ENCODE measurements at regions not wholly inside any gene's neighbourhood (a gene's known extent, or its start where the extent isn't known, plus 50 kb on each side); places are given as distances from the start of the nearest gene placed in this dataset.

DNA sequence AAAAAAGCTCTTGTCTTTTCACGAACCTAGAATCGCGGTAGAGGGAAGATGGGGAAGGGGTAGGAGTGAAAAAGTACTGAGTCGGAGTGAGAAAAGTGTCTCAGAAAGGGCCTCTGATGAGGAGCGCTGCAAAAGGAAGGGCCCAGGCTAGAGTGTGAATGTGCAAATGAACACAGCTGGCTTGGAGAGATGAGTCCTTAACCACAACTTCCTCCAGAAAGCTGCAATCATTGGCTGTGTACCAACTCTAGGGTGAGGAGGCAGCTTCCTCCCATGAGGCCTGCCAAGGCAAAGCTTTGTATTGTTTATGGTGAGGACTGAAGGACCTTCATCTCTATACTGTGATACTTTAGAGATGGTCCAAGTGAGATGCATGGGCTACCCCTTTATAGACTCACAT lies 566.9 kb upstream of the ANO5 start:
- TF ChIP-seq, protein P1, sequence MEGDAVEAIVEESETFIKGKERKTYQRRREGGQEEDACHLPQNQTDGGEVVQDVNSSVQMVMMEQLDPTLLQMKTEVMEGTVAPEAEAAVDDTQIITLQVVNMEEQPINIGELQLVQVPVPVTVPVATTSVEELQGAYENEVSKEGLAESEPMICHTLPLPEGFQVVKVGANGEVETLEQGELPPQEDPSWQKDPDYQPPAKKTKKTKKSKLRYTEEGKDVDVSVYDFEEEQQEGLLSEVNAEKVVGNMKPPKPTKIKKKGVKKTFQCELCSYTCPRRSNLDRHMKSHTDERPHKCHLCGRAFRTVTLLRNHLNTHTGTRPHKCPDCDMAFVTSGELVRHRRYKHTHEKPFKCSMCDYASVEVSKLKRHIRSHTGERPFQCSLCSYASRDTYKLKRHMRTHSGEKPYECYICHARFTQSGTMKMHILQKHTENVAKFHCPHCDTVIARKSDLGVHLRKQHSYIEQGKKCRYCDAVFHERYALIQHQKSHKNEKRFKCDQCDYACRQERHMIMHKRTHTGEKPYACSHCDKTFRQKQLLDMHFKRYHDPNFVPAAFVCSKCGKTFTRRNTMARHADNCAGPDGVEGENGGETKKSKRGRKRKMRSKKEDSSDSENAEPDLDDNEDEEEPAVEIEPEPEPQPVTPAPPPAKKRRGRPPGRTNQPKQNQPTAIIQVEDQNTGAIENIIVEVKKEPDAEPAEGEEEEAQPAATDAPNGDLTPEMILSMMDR (IDR thresholded peaks at IDR 0.05) = no peak

DNA sequence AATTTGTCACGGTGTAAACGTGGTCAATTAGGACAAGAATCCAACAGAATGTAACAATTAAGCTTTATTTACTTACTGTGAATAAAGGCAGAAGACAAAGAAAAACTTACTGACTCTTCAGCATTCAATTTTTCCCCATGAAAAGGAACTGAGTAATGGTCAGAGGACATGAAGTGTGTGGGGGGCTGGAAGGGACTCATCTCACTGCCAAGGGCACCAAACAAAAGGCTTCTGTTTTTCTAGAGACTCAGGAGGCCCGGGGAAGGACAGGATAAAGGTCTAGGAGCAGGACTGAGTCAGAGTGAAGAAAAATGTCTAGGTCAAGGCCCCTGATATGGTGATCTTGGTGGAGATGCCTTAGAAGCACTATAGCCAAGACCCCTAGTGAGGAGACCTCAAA lies 564.2 kb upstream of the ANO5 start:
- TF ChIP-seq, protein P1 (IDR thresholded peaks at IDR 0.05) = no peak

DNA sequence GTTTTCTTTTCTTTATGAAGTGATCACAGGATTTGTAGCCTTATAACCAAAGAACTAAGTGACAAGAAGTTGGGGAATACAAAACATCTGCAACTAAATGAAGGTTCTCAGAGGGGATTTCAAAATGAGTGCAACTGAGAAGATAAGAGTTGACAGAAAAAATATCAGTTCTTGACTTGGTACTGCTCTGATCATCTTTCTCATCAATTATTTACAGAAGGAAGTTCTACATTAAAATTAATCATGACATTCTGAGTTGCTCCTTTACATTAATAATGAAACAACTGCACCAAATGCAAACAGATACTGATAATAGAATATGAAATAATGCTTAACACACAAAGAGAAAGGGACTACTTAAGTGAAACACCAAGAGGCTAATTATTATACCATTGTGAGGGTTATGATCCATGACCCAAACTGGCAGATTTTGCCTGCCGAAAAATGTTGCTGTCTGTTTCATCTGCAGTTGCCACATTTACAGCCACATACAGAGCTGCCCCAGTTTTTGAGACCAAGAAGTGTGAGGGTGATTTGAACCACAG lies 561.9 kb upstream of the ANO5 start:
- TF ChIP-seq, protein P1 (IDR thresholded peaks at IDR 0.05) = no peak

DNA sequence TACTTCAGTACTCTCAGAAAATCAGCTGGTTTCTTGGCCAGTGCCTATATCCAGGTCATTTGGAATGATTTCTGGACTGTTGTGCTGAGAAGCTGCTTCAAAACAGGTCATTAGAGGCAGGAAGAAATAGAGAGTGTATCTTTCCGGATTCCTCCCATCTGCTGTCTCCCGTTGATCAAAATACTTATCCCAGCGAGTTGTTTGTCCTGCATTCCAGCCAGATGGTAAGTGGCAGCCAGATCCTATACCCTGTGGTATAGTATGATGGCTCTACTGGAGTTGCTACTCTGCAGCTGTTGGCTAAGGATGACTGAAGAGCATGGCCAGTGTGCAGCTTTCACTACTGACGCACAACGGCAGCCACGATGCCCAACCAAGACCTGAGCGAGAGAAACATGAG lies 560.9 kb upstream of the ANO5 start:
- TF ChIP-seq, protein P1 (IDR thresholded peaks at IDR 0.05) = no peak

DNA sequence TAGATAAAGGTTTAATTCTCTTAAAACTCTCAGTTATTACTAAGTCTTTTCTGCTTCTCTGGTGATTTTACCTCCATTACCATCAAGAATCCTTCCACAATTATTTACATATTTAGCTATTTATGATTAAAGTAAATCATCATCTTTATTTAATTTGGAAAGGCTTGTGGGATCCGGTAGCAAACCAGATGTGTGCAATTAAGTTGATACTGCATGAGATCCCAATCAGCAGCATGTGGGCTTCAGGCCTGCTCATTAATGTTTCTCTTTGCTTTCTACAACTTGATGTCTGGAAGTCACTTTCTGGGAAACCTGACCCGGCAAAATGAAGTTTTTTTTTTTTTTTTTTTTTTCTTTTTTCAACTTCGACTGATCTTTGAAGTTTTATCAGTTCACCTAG lies 558.4 kb upstream of the ANO5 start:
- TF ChIP-seq, protein P1 (IDR thresholded peaks at IDR 0.05) = no peak

DNA sequence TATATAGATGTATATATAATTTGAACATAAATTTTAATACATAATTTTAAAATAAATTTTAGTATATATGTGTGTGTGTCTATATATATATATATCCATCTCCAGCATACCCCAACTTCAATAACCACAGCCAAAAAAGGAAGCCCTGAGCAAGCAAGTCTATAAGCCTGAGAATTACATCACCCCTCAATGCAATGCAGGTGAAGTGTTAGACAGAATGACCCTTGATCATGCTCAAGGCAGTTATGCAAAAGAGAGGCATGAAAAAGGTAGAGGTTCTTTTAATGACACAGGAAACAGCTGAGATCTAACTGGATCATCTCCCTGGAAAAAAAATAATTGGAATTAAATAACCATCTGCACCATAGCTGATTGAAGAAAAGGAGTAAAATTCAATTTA lies 557.9 kb upstream of the ANO5 start:
- TF ChIP-seq, protein P1 (IDR thresholded peaks at IDR 0.05) = no peak

DNA sequence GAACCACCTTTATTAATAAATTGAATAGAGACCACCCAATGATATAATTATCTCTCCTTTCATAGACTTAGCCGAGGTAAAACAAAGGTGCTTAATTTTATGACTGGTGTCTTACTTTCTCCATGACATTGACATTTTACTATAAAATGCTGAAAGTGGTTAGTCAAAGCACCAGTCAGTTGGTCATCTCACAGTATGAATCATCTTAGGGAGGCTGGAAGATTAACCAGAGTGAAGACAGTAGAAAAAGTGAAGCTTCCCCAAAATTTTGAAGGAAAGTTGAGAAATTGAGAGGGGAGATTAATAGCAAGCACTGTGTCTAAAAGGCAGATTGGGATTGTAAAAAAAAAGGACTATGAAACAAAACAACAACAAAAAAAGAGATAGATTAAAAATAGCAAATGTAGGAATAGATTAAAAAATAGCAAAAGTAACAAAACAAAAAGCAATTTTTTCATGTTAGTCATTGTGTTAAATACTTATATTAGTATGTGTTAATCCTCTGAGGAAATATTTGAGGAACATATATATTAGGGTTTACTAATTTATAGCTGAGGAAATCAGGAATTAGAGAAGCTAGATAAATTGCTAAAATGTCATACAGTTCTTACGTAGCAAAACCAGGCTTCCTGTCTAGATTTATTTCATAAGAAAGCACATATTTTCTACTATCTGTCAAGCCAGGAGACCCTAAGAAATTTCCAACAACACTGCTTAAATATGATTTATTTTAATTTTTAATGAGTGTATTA lies 557.3 kb upstream of the ANO5 start:
- TF ChIP-seq, protein P1 (IDR thresholded peaks at IDR 0.05) = no peak

Data from LNCAP (cell line).